SK-N-MC (cell line): ENCODE measurements at regions not wholly inside any gene's neighbourhood (a gene's known extent, or its start where the extent isn't known, plus 50 kb on each side); places are given as distances from the start of the nearest gene placed in this dataset.
A peak's percentile ranks its signal among the peaks of the same experiment; 100 is the strongest.

Experiments
- DNase-seq: peaks from one replicate; pipeline ENCODE4 v3.0.0-alpha.2; 2011; ENCODE audit warnings: low read depth, low spot score
- H3K27ac ChIP-seq: fragments of 200-600 bp; sonication (generic); 2 replicates; pipeline ENCODE4 v1.5.1; 2016; ENCODE audit warnings: mixed run types
- H3K36me3 ChIP-seq: fragments of 200-600 bp; sonication (generic); 2 replicates; pipeline ENCODE4 v1.6.1; 2017; ENCODE audit warnings: antibody characterized with exemption, low read length, mixed read lengths; ENCODE audit not compliant: insufficient read depth
- H3K4me3 ChIP-seq: fragments of 200-600 bp; sonication (generic); 2 replicates; pipeline ENCODE4 v1.5.1; 2016
- H3K9ac ChIP-seq: fragments of 200-600 bp; sonication (generic); 2 replicates; pipeline ENCODE4 v1.8.0; 2017; ENCODE audit warnings: mixed run types, mixed read lengths; ENCODE audit not compliant: insufficient read length
- H3K9me3 ChIP-seq: fragments of 200-600 bp; sonication (generic); 2 replicates; pipeline ENCODE4 v1.6.1; 2017; ENCODE audit warnings: low read depth, mild to moderate bottlenecking, antibody characterized with exemption, low read length, moderate library complexity, mixed read lengths
- EZH2 ChIP-seq: fragments of 200-600 bp; sonication (generic); IDR thresholded peaks from one replicate; pipeline ENCODE4 v1.6.1; 2017; ENCODE audit warnings: antibody characterized with exemption
- FOXP2 ChIP-seq: optimal IDR thresholded peaks from 2 replicates; pipeline ENCODE3; 2011; ENCODE audit warnings: mild to moderate bottlenecking, moderate library complexity; ENCODE audit not compliant: insufficient read depth; ENCODE audit errors: extremely low read length, control extremely low read depth
- POLR2AphosphoS5 ChIP-seq: IDR thresholded peaks from 2 replicates; pipeline ENCODE4 v1.6.1; 2012; ENCODE audit warnings: mild to moderate bottlenecking, low read depth, low read length, borderline replicate concordance

- no peak for DNase-seq
- peak overlapping the region; percentile 2; the same call in 1 of the 2 replicates for H3K27ac ChIP-seq
- no peaks in the 10 kb centered on the region for H3K9me3 ChIP-seq
- H3K9ac ChIP-seq, result no peak overlapping the region
- no peaks in the 10 kb centered on the region for H3K36me3 ChIP-seq
- no peak overlapping the region for H3K4me3 ChIP-seq
- TF ChIP-seq FOXP2, result no peak
- no peak for TF ChIP-seq EZH2
- no peak for TF ChIP-seq POLR2AphosphoS5
Measured at GRCh38 chr6:94376876-94377275, 957.5 kb upstream of the EPHA7 start.

- Histone ChIP-seq H3K27ac (no peak overlapping the region), H3K9me3 (no peaks in the 10 kb centered on the region), H3K36me3 (no peaks in the 10 kb centered on the region), H3K9ac (no peak overlapping the region), H3K4me3 (no peak overlapping the region)
- TF ChIP-seq FOXP2 (no peak), POLR2AphosphoS5 (no peak)
- DNase-seq, result no peak
Measured at GRCh38 chr6:94372229-94372628, 952.9 kb upstream of the EPHA7 start.

DNA sequence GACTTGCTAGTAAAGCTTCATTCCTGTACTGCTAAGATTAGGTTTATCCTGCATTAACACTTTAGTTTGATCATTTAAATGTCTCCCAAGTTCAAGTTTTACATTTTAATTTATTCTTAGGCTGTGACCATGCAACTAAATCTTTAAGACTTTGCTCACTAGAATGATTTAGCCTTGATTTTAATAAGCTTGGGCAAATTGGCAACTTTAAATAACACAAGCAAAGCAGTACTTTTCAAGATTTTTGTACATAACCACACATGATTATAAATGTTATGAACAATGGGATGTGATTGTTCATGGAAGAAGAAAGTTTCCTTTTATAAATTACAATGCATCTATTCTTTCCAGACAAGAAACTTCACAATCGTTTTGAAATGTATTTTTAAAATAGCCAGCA lies 948.0 kb upstream of the EPHA7 start:
- Histone ChIP-seq H3K4me3 (no peak overlapping the region), H3K9ac (no peak overlapping the region), H3K27ac (no peak overlapping the region), H3K36me3 (no peaks in the 10 kb centered on the region), H3K9me3 (no peaks in the 10 kb centered on the region)
- no peak for DNase-seq
- TF ChIP-seq FOXP2, result no peak
- TF ChIP-seq POLR2AphosphoS5, result no peak
- TF ChIP-seq EZH2, result no peak

DNA sequence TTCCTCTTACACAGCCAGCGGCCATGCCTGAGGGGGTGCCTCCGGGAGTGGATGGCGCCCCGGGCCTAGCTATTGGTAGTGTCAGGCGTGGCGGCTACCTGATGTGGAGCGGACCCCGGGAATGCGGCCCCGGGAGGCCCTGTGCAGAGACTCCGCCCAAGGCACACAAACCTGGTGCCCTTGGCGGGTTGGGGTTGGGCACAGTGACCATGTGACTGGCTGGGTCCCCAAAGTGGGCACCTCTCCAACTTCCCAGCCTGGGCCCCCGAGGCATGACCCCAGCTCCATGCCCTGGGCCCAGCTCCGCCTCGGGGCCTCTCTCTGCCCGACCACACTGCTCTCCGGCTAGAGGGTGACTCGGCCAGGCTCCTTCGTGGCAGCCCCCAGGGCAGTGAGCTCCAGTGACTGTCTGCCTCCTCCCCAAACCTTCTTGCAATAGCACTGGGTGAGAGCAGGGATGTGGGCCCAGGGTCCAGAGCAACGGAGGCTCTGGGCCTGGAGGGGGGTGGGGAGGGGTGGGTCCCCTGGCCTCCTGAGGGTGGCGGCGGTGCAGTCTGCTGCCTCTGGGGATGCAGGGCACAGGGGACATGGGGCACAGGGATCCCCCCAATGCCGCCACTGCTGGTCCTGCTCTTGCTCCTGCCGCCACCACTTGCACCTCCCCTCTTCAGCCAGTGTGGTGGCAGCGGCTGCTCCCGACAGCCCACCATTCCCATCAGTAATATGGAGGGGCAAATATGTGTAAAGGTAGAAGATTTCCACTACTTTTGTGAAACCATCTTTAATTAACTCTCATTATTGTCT lies 942.9 kb upstream of the EPHA7 start:
- no peaks in the 10 kb centered on the region for H3K9me3 ChIP-seq
- no peak overlapping the region for H3K9ac ChIP-seq
- DNase-seq, result no peak
- H3K36me3 ChIP-seq, result no peaks in the 10 kb centered on the region
- H3K27ac ChIP-seq, result no peak overlapping the region
- no peak overlapping the region for H3K4me3 ChIP-seq
- TF ChIP-seq POLR2AphosphoS5, result no peak
- TF ChIP-seq EZH2, result no peak
- TF ChIP-seq FOXP2, result no peak

GRCh38 chr6:94361304-94362060 lies 942.1 kb upstream of the EPHA7 start:
- Histone ChIP-seq H3K9ac (no peak overlapping the region), H3K9me3 (no peaks in the 10 kb centered on the region), H3K36me3 (no peaks in the 10 kb centered on the region), H3K4me3 (no peak overlapping the region), H3K27ac (no peak overlapping the region)
- DNase-seq, result no peak
- TF ChIP-seq FOXP2 (no peak), POLR2AphosphoS5 (no peak), EZH2 (no peak)

DNA sequence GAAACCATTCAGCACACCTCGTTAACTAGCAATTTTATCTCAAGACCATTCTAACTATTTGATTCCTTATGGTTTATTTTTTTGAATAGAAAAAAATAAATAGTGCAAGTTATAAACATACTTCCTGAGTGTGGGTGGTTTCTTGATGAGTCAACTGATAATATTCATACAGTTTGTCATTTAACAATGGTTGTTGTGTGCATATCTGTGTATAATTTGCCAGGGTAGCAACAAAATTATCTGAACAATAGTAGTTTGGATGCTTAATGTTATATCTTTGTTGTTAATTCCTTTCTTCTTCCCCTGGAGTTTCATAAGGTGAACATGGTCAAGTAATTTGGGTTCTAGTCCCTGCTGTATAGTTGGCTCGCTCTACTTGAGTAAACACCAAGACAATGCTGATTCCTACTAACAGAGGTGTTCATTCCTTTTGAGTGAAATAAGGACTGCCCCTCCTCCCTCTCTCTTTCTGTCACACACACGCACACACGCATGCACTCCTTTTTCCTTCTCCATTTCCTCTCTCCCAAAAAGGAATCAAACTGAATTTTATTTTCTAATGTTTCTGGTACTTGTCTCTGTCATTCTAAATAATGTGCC lies 938.1 kb upstream of the EPHA7 start:
- H3K36me3 ChIP-seq, result no peaks in the 10 kb centered on the region
- H3K4me3 ChIP-seq, result no peak overlapping the region
- no peaks in the 10 kb centered on the region for H3K9me3 ChIP-seq
- H3K9ac ChIP-seq, result no peak overlapping the region
- DNase-seq, result no peak
- no peak overlapping the region for H3K27ac ChIP-seq
- TF ChIP-seq FOXP2 (no peak), POLR2AphosphoS5 (no peak), EZH2 (no peak)

DNA sequence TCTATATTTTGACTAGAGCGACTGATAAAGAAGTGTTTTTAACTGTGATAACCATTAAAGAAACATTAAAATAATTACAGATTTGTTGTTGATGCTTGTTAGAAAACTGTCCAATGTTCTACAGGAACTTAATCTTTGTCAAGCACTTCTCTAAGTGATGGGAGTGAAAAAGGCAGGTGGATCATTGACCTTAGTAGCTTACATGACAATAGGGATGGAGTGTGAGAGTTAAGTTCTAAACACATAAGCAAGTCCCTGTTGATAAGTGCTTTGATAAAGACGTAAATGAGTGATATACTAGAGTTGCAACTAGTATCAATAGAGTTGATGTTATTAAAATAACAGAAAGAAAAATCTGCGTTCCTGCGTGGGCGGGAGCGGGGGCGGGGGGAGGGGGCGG lies 931.5 kb upstream of the EPHA7 start:
- Histone ChIP-seq H3K4me3 (no peak overlapping the region), H3K27ac (no peak overlapping the region)
- TF ChIP-seq POLR2AphosphoS5 (no peak), EZH2 (no peak), FOXP2 (no peak)

DNA sequence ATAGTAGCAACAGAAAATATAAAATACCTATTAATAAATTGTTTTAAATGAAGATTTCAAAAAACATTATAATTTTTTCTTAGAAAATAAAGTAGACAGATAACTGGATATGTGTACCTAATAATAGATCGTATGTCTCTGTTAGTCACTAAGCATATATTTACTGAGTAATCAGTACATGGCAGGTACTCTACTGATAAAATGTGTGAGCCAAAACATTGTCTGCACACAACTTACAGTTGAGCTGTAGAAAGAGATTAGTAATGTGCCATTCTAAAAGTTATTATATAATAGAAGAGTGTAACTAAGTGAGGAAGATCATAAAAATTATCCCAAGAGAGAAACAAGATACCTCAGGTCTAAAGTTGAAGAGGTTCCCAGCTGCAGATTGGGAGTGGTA lies 929.9 kb upstream of the EPHA7 start:
- H3K4me3 ChIP-seq, result no peak overlapping the region; the same call in 1 of the 2 replicates
- no peaks in the 10 kb centered on the region for H3K36me3 ChIP-seq
- H3K27ac ChIP-seq, result no peak overlapping the region
- DNase-seq, result peak; percentile 50
- no peak overlapping the region for H3K9ac ChIP-seq
- H3K9me3 ChIP-seq, result no peaks in the 10 kb centered on the region
- no peak for TF ChIP-seq EZH2
- no peak for TF ChIP-seq FOXP2
- TF ChIP-seq POLR2AphosphoS5, result no peak

More for the DNA sequence above, 931.5 kb upstream of the EPHA7 start:
- no peaks in the 10 kb centered on the region for H3K36me3 ChIP-seq
- H3K9me3 ChIP-seq, result no peaks in the 10 kb centered on the region
- H3K9ac ChIP-seq, result no peak overlapping the region
- DNase-seq, result no peak

GRCh38 chr6:94344866-94345265 lies 925.5 kb upstream of the EPHA7 start:
- DNase-seq, result no peak
- Histone ChIP-seq H3K36me3 (no peaks in the 10 kb centered on the region), H3K9me3 (no peaks in the 10 kb centered on the region), H3K4me3 (no peak overlapping the region), H3K9ac (no peak overlapping the region), H3K27ac (no peak overlapping the region)
- TF ChIP-seq FOXP2 (no peak), EZH2 (no peak), POLR2AphosphoS5 (no peak)
